ENCODE measurements at regions not wholly inside any gene's neighbourhood (a gene's known extent, or its start where the extent isn't known, plus 50 kb on each side); places are given as distances from the start of the nearest gene placed in this dataset.

- Histone ChIP-seq H3K4me2 (ENCODE audit: low read length) (no peak overlapping the region), H3K9me2 (ENCODE audit: insufficient read depth, low read length) (no peaks in the 10 kb centered on the region), H3K9me3 (ENCODE audit: low read length) (no peaks in the 10 kb centered on the region), H4K20me1 (ENCODE audit: insufficient read depth, low read length) (no peaks in the 10 kb centered on the region), H2AFZ (ENCODE audit: low read length) (no peak overlapping the region), H3K79me2 (ENCODE audit: insufficient read depth, low read depth, low read length) (no peaks in the 10 kb centered on the region), H3K4me1 (ENCODE audit: insufficient read depth, low read length, poor library complexity, severe bottlenecking) (no peaks in the 10 kb centered on the region), H3K27ac (ENCODE audit: low read depth, low read length, poor library complexity, severe bottlenecking) (no peak overlapping the region), H3K4me3 (ENCODE audit: low read depth, low read length, poor library complexity, severe bottlenecking) (no peak overlapping the region), H3K36me3 (ENCODE audit: insufficient read depth, low read length) (no peaks in the 10 kb centered on the region)
- no peak for DNase-seq (ENCODE audit: low spot score)
- intact Hi-C loops (cut with micrococcal nuclease; ENCODE audit: unreplicated experiment), result no loop called here
- TF ChIP-seq CTCF (conservative IDR thresholded peaks at IDR 0.05; ENCODE audit: low read length), result no peak
- no peak for TF ChIP-seq EZH2phosphoT487 (IDR thresholded peaks at IDR 0.05; ENCODE audit: borderline replicate concordance, low read depth, low read length)
- POLR2A ChIA-PET, result no interaction called here
- CTCF ChIA-PET (ENCODE audit: unreplicated experiment), result no interaction called here
- no TSS peak for BruUV-seq (replicated peaks)
These were observed 519.4 kb upstream of the JAG1 start for GRCh38 chr20:11193241-11193640.

DNA sequence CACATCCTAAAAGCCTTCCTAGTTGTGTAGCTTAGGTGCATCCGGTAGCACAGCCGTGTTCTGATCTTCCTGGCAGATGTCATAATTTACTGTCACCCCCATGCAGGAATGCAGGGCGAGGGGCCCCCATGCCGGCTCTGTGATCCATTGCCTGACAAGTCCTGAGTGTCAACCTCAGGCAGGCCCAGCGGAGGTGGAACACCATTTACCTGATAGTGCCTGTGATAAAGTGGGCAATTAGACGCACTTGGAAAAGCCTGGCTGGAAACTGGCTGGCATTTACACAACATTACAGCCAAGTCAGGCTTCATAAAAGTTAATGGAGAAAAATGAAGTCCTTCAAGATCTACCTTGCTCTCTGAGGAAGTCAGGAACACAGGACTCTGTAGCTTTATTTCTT is 521.4 kb upstream of the JAG1 start:
- TF ChIP-seq CTCF (conservative IDR thresholded peaks at IDR 0.05; ENCODE audit: low read length) (no peak), EZH2phosphoT487 (IDR thresholded peaks at IDR 0.05; ENCODE audit: borderline replicate concordance, low read depth, low read length) (no peak)
- no peak for DNase-seq (ENCODE audit: low spot score)
- H2AFZ ChIP-seq (ENCODE audit: low read length), result no peak overlapping the region
- no peak overlapping the region for H3K4me3 ChIP-seq (ENCODE audit: low read depth, low read length, poor library complexity, severe bottlenecking)
- H3K36me3 ChIP-seq (ENCODE audit: insufficient read depth, low read length), result no peaks in the 10 kb centered on the region
- H3K4me2 ChIP-seq (ENCODE audit: low read length), result no peak overlapping the region
- intact Hi-C loops (cut with micrococcal nuclease; ENCODE audit: unreplicated experiment), result no loop called here
- ChIA-PET POLR2A (no interaction called here), CTCF (ENCODE audit: unreplicated experiment) (no interaction called here)
- no peak overlapping the region for H3K27ac ChIP-seq (ENCODE audit: low read depth, low read length, poor library complexity, severe bottlenecking)
- no peaks in the 10 kb centered on the region for H3K9me2 ChIP-seq (ENCODE audit: insufficient read depth, low read length)
- H3K9me3 ChIP-seq (ENCODE audit: low read length), result no peaks in the 10 kb centered on the region
- no peaks in the 10 kb centered on the region for H3K4me1 ChIP-seq (ENCODE audit: insufficient read depth, low read length, poor library complexity, severe bottlenecking)
- H3K79me2 ChIP-seq (ENCODE audit: insufficient read depth, low read depth, low read length), result no peaks in the 10 kb centered on the region
- BruUV-seq (replicated peaks), result no TSS peak
- no peaks in the 10 kb centered on the region for H4K20me1 ChIP-seq (ENCODE audit: insufficient read depth, low read length)

DNA sequence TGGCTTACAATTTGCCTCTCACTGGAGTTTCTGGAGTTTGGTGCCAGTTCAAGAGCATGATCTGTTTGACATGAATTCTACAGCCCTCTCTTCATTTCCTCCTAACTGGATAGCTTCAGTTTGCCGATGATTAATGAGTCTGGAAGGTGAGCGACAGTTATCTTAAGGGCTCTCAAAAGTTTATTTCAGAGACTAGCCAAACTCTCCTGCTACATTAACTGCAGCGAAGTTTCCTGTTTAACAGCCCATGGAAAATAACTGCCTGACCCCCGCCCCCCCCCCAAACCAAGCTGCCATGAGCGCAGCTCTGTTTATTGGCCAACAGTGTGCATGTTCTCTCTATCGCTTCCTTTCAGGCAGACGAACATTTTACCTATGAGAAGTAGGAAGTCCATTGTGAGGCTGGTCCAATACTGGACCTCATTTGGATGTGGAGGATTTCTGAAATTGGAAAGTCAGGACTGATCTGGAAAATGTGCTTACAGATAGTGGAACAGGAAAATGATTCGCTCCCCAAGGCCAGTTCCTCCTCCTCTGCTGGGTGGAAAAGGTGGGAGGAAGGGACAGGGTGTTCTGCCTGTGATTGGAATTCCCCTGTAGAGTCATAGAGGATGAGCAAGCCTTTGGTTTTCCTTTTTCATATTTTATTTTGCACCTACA is 522.2 kb upstream of the JAG1 start:
- H3K4me3 ChIP-seq (ENCODE audit: low read depth, low read length, poor library complexity, severe bottlenecking), result no peak overlapping the region
- BruUV-seq (replicated peaks), result no TSS peak
- intact Hi-C loops (cut with micrococcal nuclease; ENCODE audit: unreplicated experiment), result no loop called here
- H3K36me3 ChIP-seq (ENCODE audit: insufficient read depth, low read length), result no peaks in the 10 kb centered on the region
- ChIA-PET CTCF (ENCODE audit: unreplicated experiment) (no interaction called here), POLR2A (interaction anchor here (0.6 kb wide), 1 partner anchor 20 kb away, joined by 4 read pairs; no protein-coding TSS in a partner anchor)
- H3K9me3 ChIP-seq (ENCODE audit: low read length), result no peaks in the 10 kb centered on the region
- no peak overlapping the region for H2AFZ ChIP-seq (ENCODE audit: low read length)
- H3K4me1 ChIP-seq (ENCODE audit: insufficient read depth, low read length, poor library complexity, severe bottlenecking), result no peaks in the 10 kb centered on the region
- H4K20me1 ChIP-seq (ENCODE audit: insufficient read depth, low read length), result no peaks in the 10 kb centered on the region
- no peak overlapping the region for H3K4me2 ChIP-seq (ENCODE audit: low read length)
- H3K27ac ChIP-seq (ENCODE audit: low read depth, low read length, poor library complexity, severe bottlenecking), result no peak overlapping the region
- no peak for DNase-seq (ENCODE audit: low spot score)
- no peaks in the 10 kb centered on the region for H3K9me2 ChIP-seq (ENCODE audit: insufficient read depth, low read length)
- no peaks in the 10 kb centered on the region for H3K79me2 ChIP-seq (ENCODE audit: insufficient read depth, low read depth, low read length)
- TF ChIP-seq CTCF (conservative IDR thresholded peaks at IDR 0.05; ENCODE audit: low read length) (no peak), EZH2phosphoT487 (IDR thresholded peaks at IDR 0.05; ENCODE audit: borderline replicate concordance, low read depth, low read length) (no peak)
